H9 (cell line): ENCODE measurements at regions not wholly inside any gene's neighbourhood (a gene's known extent, or its start where the extent isn't known, plus 50 kb on each side); places are given as distances from the start of the nearest gene placed in this dataset.

Experiments used
- DNase-seq: peaks from one replicate; pipeline ENCODE4 v3.0.0-alpha.2; 2017
- H2AFZ ChIP-seq: one replicate; pipeline ENCODE4 v1.6.1; 2013; ENCODE audit warnings: mild to moderate bottlenecking, low read length, control low read depth, moderate library complexity
- H2AK5ac ChIP-seq: 2 replicates; pipeline ENCODE4 v1.6.1; 2013; ENCODE audit warnings: low read length, control low read depth, mixed read lengths; ENCODE audit not compliant: insufficient read length
- H2BK120ac ChIP-seq: one replicate; pipeline ENCODE4 v1.6.1; 2013; ENCODE audit warnings: low read depth, mild to moderate bottlenecking, low read length, control low read depth, inconsistent platforms; ENCODE audit not compliant: poor library complexity, severe bottlenecking
- H2BK12ac ChIP-seq: 2 replicates; pipeline ENCODE4 v1.6.1; 2013; ENCODE audit warnings: low read length, control low read depth, mixed read lengths, low read depth; ENCODE audit not compliant: insufficient read length
- H2BK15ac ChIP-seq: 2 replicates; pipeline ENCODE4 v1.6.1; 2013; ENCODE audit warnings: low read depth, low read length, control low read depth
- H2BK20ac ChIP-seq: one replicate; pipeline ENCODE4 v1.6.1; 2013; ENCODE audit warnings: low read depth, mild to moderate bottlenecking, low read length, control low read depth, inconsistent platforms; ENCODE audit not compliant: poor library complexity, severe bottlenecking
- H2BK5ac ChIP-seq: 2 replicates; pipeline ENCODE4 v1.6.1; 2013; ENCODE audit warnings: low read length, control low read depth, mixed read lengths; ENCODE audit not compliant: insufficient read length
- H3K14ac ChIP-seq: 2 replicates; pipeline ENCODE4 v1.6.1; 2013; ENCODE audit warnings: low read length, control low read depth; ENCODE audit not compliant: insufficient read depth
- H3K18ac ChIP-seq: 2 replicates; pipeline ENCODE4 v1.6.1; 2013; ENCODE audit warnings: low read depth, mild to moderate bottlenecking, mixed read lengths, low read length, control low read depth; ENCODE audit not compliant: insufficient read length
- H3K23ac ChIP-seq: 2 replicates; pipeline ENCODE4 v1.6.1; 2013; ENCODE audit warnings: low read length, control low read depth, mixed read lengths, low read depth; ENCODE audit not compliant: insufficient read length
- H3K23me2 ChIP-seq: 2 replicates; pipeline ENCODE4 v1.6.1; 2013; ENCODE audit warnings: low read depth, mild to moderate bottlenecking, mixed read lengths, low read length, control low read depth; ENCODE audit not compliant: insufficient read length, poor library complexity, severe bottlenecking
- H3K27ac ChIP-seq: 2 replicates; pipeline ENCODE4 v1.5.1; 2013; ENCODE audit warnings: low read length, control low read depth, mixed read lengths, low read depth; ENCODE audit not compliant: insufficient read length
- H3K27me3 ChIP-seq: 2 replicates; pipeline ENCODE4 v1.6.1; 2013; ENCODE audit warnings: low read length, control low read depth, inconsistent platforms; ENCODE audit not compliant: insufficient read depth
- H3K4ac ChIP-seq: 2 replicates; pipeline ENCODE4 v1.6.1; 2013; ENCODE audit warnings: low read depth, mild to moderate bottlenecking, control low read depth, inconsistent platforms, low read length, moderate library complexity
- H3K4me1 ChIP-seq: 2 replicates; pipeline ENCODE4 v1.6.1; 2013; ENCODE audit warnings: low read length, control low read depth, inconsistent platforms; ENCODE audit not compliant: insufficient read depth
- H3K4me2 ChIP-seq: 2 replicates; pipeline ENCODE4 v1.6.1; 2013; ENCODE audit warnings: low read length, control low read depth, mixed read lengths; ENCODE audit not compliant: insufficient read length, insufficient read depth
- H3K56ac ChIP-seq: 2 replicates; pipeline ENCODE4 v1.6.1; 2013; ENCODE audit warnings: low read depth, mild to moderate bottlenecking, mixed read lengths, low read length, control low read depth; ENCODE audit not compliant: insufficient read length
- H3K79me1 ChIP-seq: 2 replicates; pipeline ENCODE4 v1.6.1; 2013; ENCODE audit warnings: low read depth, mild to moderate bottlenecking, moderate library complexity, low read length, control low read depth, inconsistent platforms; ENCODE audit not compliant: insufficient read depth, poor library complexity, severe bottlenecking
- H3K79me2 ChIP-seq: 2 replicates; pipeline ENCODE4 v1.6.1; 2013; ENCODE audit warnings: low read length, control low read depth, inconsistent platforms; ENCODE audit not compliant: insufficient read depth
- H3K9ac ChIP-seq: 2 replicates; pipeline ENCODE4 v1.6.1; 2013; ENCODE audit warnings: low read length, control low read depth, mixed read lengths; ENCODE audit not compliant: insufficient read length; ENCODE audit errors: extremely low read depth
- H3K9me3 ChIP-seq: one replicate; pipeline ENCODE4 v1.6.1; 2013; ENCODE audit warnings: low read depth, low read length, inconsistent platforms; ENCODE audit not compliant: control insufficient read depth
- H3T11ph ChIP-seq: one replicate; pipeline ENCODE4 v1.6.1; 2013; ENCODE audit warnings: mild to moderate bottlenecking, low read length, control low read depth, inconsistent platforms
- H4K20me1 ChIP-seq: one replicate; pipeline ENCODE4 v1.6.1; 2013; ENCODE audit not compliant: control insufficient read depth, insufficient read length, insufficient read depth
- H4K5ac ChIP-seq: 2 replicates; pipeline ENCODE4 v1.6.1; 2013; ENCODE audit warnings: low read depth, mild to moderate bottlenecking, mixed read lengths, low read length, control low read depth; ENCODE audit not compliant: insufficient read length
- H4K8ac ChIP-seq: replicated peaks from 2 replicates; pipeline ENCODE4 v1.6.1; 2013; ENCODE audit warnings: low read length, control low read depth, mixed read lengths, low read depth; ENCODE audit not compliant: insufficient read length
- H4K91ac ChIP-seq: 2 replicates; pipeline ENCODE4 v1.6.1; 2013; ENCODE audit warnings: low read depth, mild to moderate bottlenecking, moderate library complexity, mixed read lengths, low read length, control low read depth; ENCODE audit not compliant: insufficient read length
- H3K27ac Mint-ChIP-seq, 3 experiments: 2 replicates in 2 of 3; 3 replicates in 1 of 3; pipeline ENCODE4 v1.8.0; 2020 to 2021; ENCODE audit warnings: mixed read lengths in 3 of 3, mild to moderate bottlenecking in 1 of 3, moderate library complexity in 1 of 3
- H3K27me3 Mint-ChIP-seq: 2 replicates; pipeline ENCODE4 v1.8.0; 2021; ENCODE audit warnings: low read depth, mild to moderate bottlenecking, moderate library complexity, mixed read lengths
- H3K36me3 Mint-ChIP-seq, 3 experiments: 2 replicates in 2 of 3; 3 replicates in 1 of 3; pipeline ENCODE4 v1.8.0; 2020 to 2021; ENCODE audit warnings: low read depth in 3 of 3, mixed read lengths in 3 of 3; ENCODE audit not compliant: insufficient read depth in 1 of 3
- H3K4me1 Mint-ChIP-seq, 2 experiments: 2 replicates each; pipeline ENCODE4 v1.8.0; 2020; ENCODE audit warnings: mixed read lengths in 2 of 2
- H3K4me3 Mint-ChIP-seq, 2 experiments: 2 replicates in 1 of 2; 3 replicates in 1 of 2; pipeline ENCODE4 v1.8.0; 2020 to 2021; ENCODE audit warnings: mild to moderate bottlenecking in 2 of 2, mixed read lengths in 2 of 2, moderate library complexity in 1 of 2
- H3K9me3 Mint-ChIP-seq, 2 experiments: 2 replicates in 1 of 2; 3 replicates in 1 of 2; pipeline ENCODE4 v1.8.0; 2020; ENCODE audit warnings: mild to moderate bottlenecking in 2 of 2, mixed read lengths in 2 of 2, moderate library complexity in 1 of 2
- TF ChIP-seq, protein P1 (sequence below): fragments of 200-600 bp; sonication (generic); conservative IDR thresholded peaks from 3 replicates; pipeline ENCODE4 v1.8.0; 2021; ENCODE audit warnings: antibody characterized with exemption, mild to moderate bottlenecking

GRCh38 chr14:84085493-84085892 is 1444.5 kb upstream of the FLRT2 start:
- no peak overlapping the region for H4K8ac ChIP-seq
- H2BK5ac ChIP-seq = no peak overlapping the region
- no peak overlapping the region for H3K27ac Mint-ChIP-seq
- no peak overlapping the region for H2AK5ac ChIP-seq
- peaks cover 11 to 18% of the 10 kb centered on the region in 2 experiments for H3K4me1 Mint-ChIP-seq
- no peak overlapping the region for H2BK12ac ChIP-seq
- no peaks in the 10 kb centered on the region for H3K79me1 ChIP-seq
- no peak overlapping the region for H2AFZ ChIP-seq
- DNase-seq = no peak
- H3T11ph ChIP-seq = no peak overlapping the region
- H3K36me3 Mint-ChIP-seq = peaks cover 3 to 10% (median 3%) of the 10 kb centered on the region in 3 experiments; a peak in 5 of 7 replicates
- H2BK15ac ChIP-seq = no peak overlapping the region
- no peak overlapping the region for H3K4me2 ChIP-seq
- H3K23ac ChIP-seq = no peak overlapping the region
- H2BK120ac ChIP-seq = no peak overlapping the region
- no peaks in the 10 kb centered on the region for H3K4me1 ChIP-seq
- no peak overlapping the region for H3K56ac ChIP-seq
- H3K9me3 ChIP-seq = no peaks in the 10 kb centered on the region
- H3K27me3 Mint-ChIP-seq = no peaks in the 10 kb centered on the region
- no peak overlapping the region for H3K9ac ChIP-seq
- H3K4ac ChIP-seq = no peak overlapping the region
- no peak overlapping the region for H3K18ac ChIP-seq
- H2BK20ac ChIP-seq = no peak overlapping the region
- H3K23me2 ChIP-seq = no peaks in the 10 kb centered on the region
- no peak overlapping the region for H3K27ac ChIP-seq
- H3K4me3 Mint-ChIP-seq = no peak overlapping the region
- no peaks in the 10 kb centered on the region for H3K27me3 ChIP-seq
- TF ChIP-seq, protein P1, sequence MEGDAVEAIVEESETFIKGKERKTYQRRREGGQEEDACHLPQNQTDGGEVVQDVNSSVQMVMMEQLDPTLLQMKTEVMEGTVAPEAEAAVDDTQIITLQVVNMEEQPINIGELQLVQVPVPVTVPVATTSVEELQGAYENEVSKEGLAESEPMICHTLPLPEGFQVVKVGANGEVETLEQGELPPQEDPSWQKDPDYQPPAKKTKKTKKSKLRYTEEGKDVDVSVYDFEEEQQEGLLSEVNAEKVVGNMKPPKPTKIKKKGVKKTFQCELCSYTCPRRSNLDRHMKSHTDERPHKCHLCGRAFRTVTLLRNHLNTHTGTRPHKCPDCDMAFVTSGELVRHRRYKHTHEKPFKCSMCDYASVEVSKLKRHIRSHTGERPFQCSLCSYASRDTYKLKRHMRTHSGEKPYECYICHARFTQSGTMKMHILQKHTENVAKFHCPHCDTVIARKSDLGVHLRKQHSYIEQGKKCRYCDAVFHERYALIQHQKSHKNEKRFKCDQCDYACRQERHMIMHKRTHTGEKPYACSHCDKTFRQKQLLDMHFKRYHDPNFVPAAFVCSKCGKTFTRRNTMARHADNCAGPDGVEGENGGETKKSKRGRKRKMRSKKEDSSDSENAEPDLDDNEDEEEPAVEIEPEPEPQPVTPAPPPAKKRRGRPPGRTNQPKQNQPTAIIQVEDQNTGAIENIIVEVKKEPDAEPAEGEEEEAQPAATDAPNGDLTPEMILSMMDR = no peak
- H3K9me3 Mint-ChIP-seq = peaks cover 4 to 13% of the 10 kb centered on the region in 2 experiments
- H3K14ac ChIP-seq = no peak overlapping the region
- no peak overlapping the region for H4K91ac ChIP-seq
- H4K20me1 ChIP-seq = no peaks in the 10 kb centered on the region
- H3K79me2 ChIP-seq = no peaks in the 10 kb centered on the region
- no peak overlapping the region for H4K5ac ChIP-seq
